ENCODE measurements at regions not wholly inside any gene's neighbourhood (a gene's known extent, or its start where the extent isn't known, plus 50 kb on each side); places are given as distances from the start of the nearest gene placed in this dataset.

- no peak for DNase-seq
- TF ChIP-seq CTCF (IDR thresholded peaks at IDR 0.05): no peak
- no peak for TF ChIP-seq POLR2AphosphoS5 (IDR thresholded peaks at IDR 0.05)
- H3K36me3 ChIP-seq: no peaks in the 10 kb centered on the region
- no peak overlapping the region for H3K27ac ChIP-seq
- no peak for ATAC-seq (ENCODE audit: low FRiP score in 2 of 2)
- no peaks in the 10 kb centered on the region for H3K9me3 ChIP-seq
- no peaks in the 10 kb centered on the region for H3K4me1 ChIP-seq
- H3K4me3 ChIP-seq: no peak overlapping the region
- no peaks in the 10 kb centered on the region for H3K27me3 ChIP-seq
Measured at GRCh38 chr4:34176609-34177008, 2067.7 kb downstream of the ARAP2 start.

GRCh38 chr4:34178476-34178875 lies 2065.8 kb downstream of the ARAP2 start:
- Histone ChIP-seq H3K4me1 (no peaks in the 10 kb centered on the region), H3K27ac (no peak overlapping the region), H3K4me3 (no peak overlapping the region), H3K9me3 (no peaks in the 10 kb centered on the region), H3K27me3 (no peaks in the 10 kb centered on the region), H3K36me3 (no peaks in the 10 kb centered on the region)
- no peak for ATAC-seq (ENCODE audit: low FRiP score in 2 of 2)
- TF ChIP-seq EP300 (IDR thresholded peaks at IDR 0.05) (no peak), POLR2A (IDR thresholded peaks at IDR 0.05) (no peak), POLR2AphosphoS5 (IDR thresholded peaks at IDR 0.05) (no peak), CTCF (IDR thresholded peaks at IDR 0.05) (no peak)
- DNase-seq: no peak

GRCh38 chr4:34181311-34181841 lies 2062.9 kb downstream of the ARAP2 start:
- no peak for DNase-seq
- ATAC-seq (ENCODE audit: low FRiP score in 2 of 2): peak in 1 of 2 donors; percentile 76
- Histone ChIP-seq H3K9me3 (no peaks in the 10 kb centered on the region), H3K4me1 (no peaks in the 10 kb centered on the region), H3K27ac (no peak overlapping the region), H3K4me3 (no peak overlapping the region), H3K27me3 (no peaks in the 10 kb centered on the region), H3K36me3 (no peaks in the 10 kb centered on the region)
- TF ChIP-seq CTCF (IDR thresholded peaks at IDR 0.05): no peak
- TF ChIP-seq EP300 (IDR thresholded peaks at IDR 0.05): no peak
- TF ChIP-seq POLR2AphosphoS5 (IDR thresholded peaks at IDR 0.05): no peak
- TF ChIP-seq POLR2A (IDR thresholded peaks at IDR 0.05): no peak
- WGBS, 2 donors: 67% methylated on average over 2 of the region's 2 CpGs

GRCh38 chr4:34181891-34182290 lies 2062.4 kb downstream of the ARAP2 start:
- TF ChIP-seq POLR2A (IDR thresholded peaks at IDR 0.05): no peak
- TF ChIP-seq EP300 (IDR thresholded peaks at IDR 0.05): no peak
- no peak for TF ChIP-seq CTCF (IDR thresholded peaks at IDR 0.05)
- TF ChIP-seq POLR2AphosphoS5 (IDR thresholded peaks at IDR 0.05): no peak
- H3K27ac ChIP-seq: no peak overlapping the region
- H3K4me3 ChIP-seq: no peak overlapping the region
- ATAC-seq (ENCODE audit: low FRiP score in 2 of 2) (peak in 1 of 2 donors; percentile 60), DNase-seq (no peak)
- 51% methylated on average over 2 of the region's 2 CpGs for WGBS, 2 donors
- no peaks in the 10 kb centered on the region for H3K9me3 ChIP-seq
- no peaks in the 10 kb centered on the region for H3K4me1 ChIP-seq
- H3K27me3 ChIP-seq: no peaks in the 10 kb centered on the region
- no peaks in the 10 kb centered on the region for H3K36me3 ChIP-seq

- H3K9me3 ChIP-seq: no peaks in the 10 kb centered on the region
- WGBS, 2 donors: 67 to 76% methylated on average over 4 of the region's 4 CpGs
- TF ChIP-seq EP300 (IDR thresholded peaks at IDR 0.05): no peak
- TF ChIP-seq POLR2AphosphoS5 (IDR thresholded peaks at IDR 0.05): no peak
- no peak overlapping the region for H3K4me3 ChIP-seq
- H3K27ac ChIP-seq: no peak overlapping the region
- peak in 1 of 2 donors; percentile 71 for ATAC-seq (ENCODE audit: low FRiP score in 2 of 2)
- no peak for DNase-seq
- H3K4me1 ChIP-seq: no peaks in the 10 kb centered on the region
- no peaks in the 10 kb centered on the region for H3K27me3 ChIP-seq
- H3K36me3 ChIP-seq: no peaks in the 10 kb centered on the region
Measured at GRCh38 chr4:34182306-34182705, 2062.0 kb downstream of the ARAP2 start.
